ENCODE measurements at regions not wholly inside any gene's neighbourhood (a gene's known extent, or its start where the extent isn't known, plus 50 kb on each side); places are given as distances from the start of the nearest gene placed in this dataset.

DNA sequence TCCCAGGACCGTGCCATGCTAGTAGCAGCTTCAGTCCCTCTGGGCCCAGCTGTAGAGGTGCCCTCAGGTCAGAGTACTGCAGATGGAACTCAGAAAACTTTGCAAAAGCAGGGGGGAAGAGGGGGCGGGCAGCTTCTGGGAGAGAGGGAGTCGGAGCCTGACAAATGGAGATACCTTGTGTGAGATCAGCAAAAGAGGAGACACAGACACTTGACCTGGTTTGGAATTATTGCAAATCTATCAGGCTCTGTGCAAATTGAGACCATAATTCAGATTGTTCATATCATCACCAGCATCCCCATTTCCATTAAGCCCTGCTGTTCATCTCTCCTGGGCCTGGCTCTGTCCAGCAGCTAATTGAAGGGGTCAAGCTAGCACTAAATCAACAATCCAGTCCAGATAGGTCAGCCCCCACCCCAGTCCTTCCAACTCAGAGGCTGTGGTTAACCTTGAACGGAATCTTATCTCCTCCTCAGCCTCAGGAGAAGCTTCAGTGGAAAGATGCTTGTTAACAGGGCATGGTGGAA, 292.6 kb upstream of the PLET1 start:
- TF ChIP-seq FOXK2 (IDR thresholded peaks at IDR 0.05) (no peak), SP1 (IDR thresholded peaks at IDR 0.05) (no peak), HDGF (IDR thresholded peaks at IDR 0.05; ENCODE audit: borderline replicate concordance) (no peak), SUZ12 (IDR thresholded peaks at IDR 0.05) (no peak), ZNF384 (IDR thresholded peaks at IDR 0.05) (no peak), NFRKB (IDR thresholded peaks at IDR 0.05) (no peak), FOXM1 (IDR thresholded peaks at IDR 0.05; ENCODE audit: borderline replicate concordance) (no peak), BHLHE40 (IDR thresholded peaks at IDR 0.05; ENCODE audit: borderline replicate concordance) (no peak), CTBP1 (IDR thresholded peaks at IDR 0.05; ENCODE audit: borderline replicate concordance) (no peak), L3MBTL2 (conservative IDR thresholded peaks at IDR 0.05) (no peak), LEF1 (IDR thresholded peaks at IDR 0.05; ENCODE audit: borderline replicate concordance) (no peak), ELF4 (IDR thresholded peaks at IDR 0.05) (no peak)
- TF ChIP-seq, protein P1, sequence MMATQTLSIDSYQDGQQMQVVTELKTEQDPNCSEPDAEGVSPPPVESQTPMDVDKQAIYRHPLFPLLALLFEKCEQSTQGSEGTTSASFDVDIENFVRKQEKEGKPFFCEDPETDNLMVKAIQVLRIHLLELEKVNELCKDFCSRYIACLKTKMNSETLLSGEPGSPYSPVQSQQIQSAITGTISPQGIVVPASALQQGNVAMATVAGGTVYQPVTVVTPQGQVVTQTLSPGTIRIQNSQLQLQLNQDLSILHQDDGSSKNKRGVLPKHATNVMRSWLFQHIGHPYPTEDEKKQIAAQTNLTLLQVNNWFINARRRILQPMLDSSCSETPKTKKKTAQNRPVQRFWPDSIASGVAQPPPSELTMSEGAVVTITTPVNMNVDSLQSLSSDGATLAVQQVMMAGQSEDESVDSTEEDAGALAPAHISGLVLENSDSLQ (IDR thresholded peaks at IDR 0.05), result no peak
